ENCODE measurements at regions not wholly inside any gene's neighbourhood (a gene's known extent, or its start where the extent isn't known, plus 50 kb on each side); places are given as distances from the start of the nearest gene placed in this dataset.

DNA sequence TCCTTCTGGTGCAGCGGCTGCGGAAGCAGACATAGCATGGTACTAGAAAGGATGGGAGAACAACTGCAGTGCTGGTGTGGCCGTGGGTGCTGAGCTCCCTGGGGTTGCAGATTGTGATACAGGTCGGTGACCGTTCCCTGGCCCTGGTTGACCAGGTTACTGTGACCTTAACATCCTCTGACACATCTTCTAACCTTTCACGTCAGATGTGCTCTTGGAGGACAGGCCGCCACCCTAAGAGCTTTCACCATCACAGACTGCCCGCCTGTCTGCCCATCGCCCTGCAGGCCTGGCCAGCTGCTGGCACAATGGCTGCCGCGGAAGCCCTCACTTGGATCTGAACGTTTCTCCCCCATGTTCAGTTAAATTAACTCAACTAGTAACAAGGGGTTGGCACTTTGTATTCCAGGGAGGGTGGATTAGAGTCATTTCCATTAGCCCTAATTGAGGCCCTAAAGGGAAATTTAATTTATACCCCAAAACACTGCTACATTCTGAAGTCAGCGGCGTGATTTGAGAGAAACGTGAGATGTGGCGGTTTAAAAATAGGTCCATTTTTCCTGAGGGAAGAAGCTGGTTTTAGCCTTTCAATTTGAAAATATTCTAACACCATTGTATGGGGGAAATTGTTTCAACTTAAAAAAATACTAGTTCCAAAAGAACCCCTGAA is 443.9 kb upstream of the CDH4 start:
- H3K4me1 ChIP-seq (ENCODE audit: control insufficient read depth, insufficient read depth, low read length), result no peaks in the 10 kb centered on the region
- H3K9me3 ChIP-seq (ENCODE audit: control insufficient read depth, insufficient read depth, low read depth, low read length), result no peaks in the 10 kb centered on the region
- H3K27ac ChIP-seq (ENCODE audit: extremely low read depth, low read depth, low read length), result no peak overlapping the region
- TF ChIP-seq, protein P1, sequence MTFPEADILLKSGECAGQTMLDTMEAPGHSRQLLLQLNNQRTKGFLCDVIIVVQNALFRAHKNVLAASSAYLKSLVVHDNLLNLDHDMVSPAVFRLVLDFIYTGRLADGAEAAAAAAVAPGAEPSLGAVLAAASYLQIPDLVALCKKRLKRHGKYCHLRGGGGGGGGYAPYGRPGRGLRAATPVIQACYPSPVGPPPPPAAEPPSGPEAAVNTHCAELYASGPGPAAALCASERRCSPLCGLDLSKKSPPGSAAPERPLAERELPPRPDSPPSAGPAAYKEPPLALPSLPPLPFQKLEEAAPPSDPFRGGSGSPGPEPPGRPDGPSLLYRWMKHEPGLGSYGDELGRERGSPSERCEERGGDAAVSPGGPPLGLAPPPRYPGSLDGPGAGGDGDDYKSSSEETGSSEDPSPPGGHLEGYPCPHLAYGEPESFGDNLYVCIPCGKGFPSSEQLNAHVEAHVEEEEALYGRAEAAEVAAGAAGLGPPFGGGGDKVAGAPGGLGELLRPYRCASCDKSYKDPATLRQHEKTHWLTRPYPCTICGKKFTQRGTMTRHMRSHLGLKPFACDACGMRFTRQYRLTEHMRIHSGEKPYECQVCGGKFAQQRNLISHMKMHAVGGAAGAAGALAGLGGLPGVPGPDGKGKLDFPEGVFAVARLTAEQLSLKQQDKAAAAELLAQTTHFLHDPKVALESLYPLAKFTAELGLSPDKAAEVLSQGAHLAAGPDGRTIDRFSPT (tag by site-specific recombination; IDR thresholded peaks at IDR 0.05), result no peak
- TF ChIP-seq ZBTB7A (tag by site-specific recombination; IDR thresholded peaks at IDR 0.05; ENCODE audit: low read depth), result no peak
- no peak for TF ChIP-seq ZNF830 (tag by site-specific recombination; IDR thresholded peaks at IDR 0.05; ENCODE audit: low read depth)
- no peak for TF ChIP-seq GFI1B (tag by site-specific recombination; IDR thresholded peaks at IDR 0.05)
- no peak for TF ChIP-seq PRDM1 (tag by site-specific recombination; IDR thresholded peaks at IDR 0.05)
- no peak for TF ChIP-seq GLI2 (tag by site-specific recombination; IDR thresholded peaks at IDR 0.05; ENCODE audit: borderline replicate concordance, low read depth)
- TF ChIP-seq ZNF354C (tag by site-specific recombination; IDR thresholded peaks at IDR 0.05; ENCODE audit: borderline replicate concordance, low read depth), result no peak
- TF ChIP-seq, protein P2, sequence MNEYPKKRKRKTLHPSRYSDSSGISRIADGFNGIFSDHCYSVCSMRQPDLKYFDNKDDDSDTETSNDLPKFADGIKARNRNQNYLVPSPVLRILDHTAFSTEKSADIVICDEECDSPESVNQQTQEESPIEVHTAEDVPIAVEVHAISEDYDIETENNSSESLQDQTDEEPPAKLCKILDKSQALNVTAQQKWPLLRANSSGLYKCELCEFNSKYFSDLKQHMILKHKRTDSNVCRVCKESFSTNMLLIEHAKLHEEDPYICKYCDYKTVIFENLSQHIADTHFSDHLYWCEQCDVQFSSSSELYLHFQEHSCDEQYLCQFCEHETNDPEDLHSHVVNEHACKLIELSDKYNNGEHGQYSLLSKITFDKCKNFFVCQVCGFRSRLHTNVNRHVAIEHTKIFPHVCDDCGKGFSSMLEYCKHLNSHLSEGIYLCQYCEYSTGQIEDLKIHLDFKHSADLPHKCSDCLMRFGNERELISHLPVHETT (tag by site-specific recombination; IDR thresholded peaks at IDR 0.05), result no peak
- TF ChIP-seq, protein P3, sequence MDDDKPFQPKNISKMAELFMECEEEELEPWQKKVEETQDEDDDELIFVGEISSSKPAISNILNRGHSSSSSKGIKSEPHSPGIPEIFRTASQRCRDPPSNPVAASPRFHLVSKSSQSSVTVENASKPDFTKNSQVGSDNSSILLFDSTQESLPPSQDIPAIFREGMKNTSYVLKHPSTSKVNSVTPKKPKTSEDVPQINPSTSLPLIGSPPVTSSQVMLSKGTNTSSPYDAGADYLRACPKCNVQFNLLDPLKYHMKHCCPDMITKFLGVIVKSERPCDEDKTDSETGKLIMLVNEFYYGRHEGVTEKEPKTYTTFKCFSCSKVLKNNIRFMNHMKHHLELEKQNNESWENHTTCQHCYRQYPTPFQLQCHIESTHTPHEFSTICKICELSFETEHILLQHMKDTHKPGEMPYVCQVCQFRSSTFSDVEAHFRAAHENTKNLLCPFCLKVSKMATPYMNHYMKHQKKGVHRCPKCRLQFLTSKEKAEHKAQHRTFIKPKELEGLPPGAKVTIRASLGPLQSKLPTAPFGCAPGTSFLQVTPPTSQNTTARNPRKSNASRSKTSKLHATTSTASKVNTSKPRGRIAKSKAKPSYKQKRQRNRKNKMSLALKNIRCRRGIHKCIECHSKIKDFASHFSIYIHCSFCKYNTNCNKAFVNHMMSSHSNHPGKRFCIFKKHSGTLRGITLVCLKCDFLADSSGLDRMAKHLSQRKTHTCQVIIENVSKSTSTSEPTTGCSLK (tag by site-specific recombination; IDR thresholded peaks at IDR 0.05), result no peak
- TF ChIP-seq GLIS1 (tag by site-specific recombination; IDR thresholded peaks at IDR 0.05), result no peak
- no peak for TF ChIP-seq GLIS2 (tag by site-specific recombination; IDR thresholded peaks at IDR 0.05)
- no peak for TF ChIP-seq ZNF664 (tag by site-specific recombination; IDR thresholded peaks at IDR 0.05)
- ChIA-PET CTCF (no interaction called here), POLR2A (no interaction called here)
- no peak overlapping the region for H3K4me3 ChIP-seq (ENCODE audit: low read depth, low read length)
- no peaks in the 10 kb centered on the region for H3K36me3 ChIP-seq (ENCODE audit: control insufficient read depth in 2 of 2, insufficient read depth in 1 of 2, low read length in 2 of 2)

DNA sequence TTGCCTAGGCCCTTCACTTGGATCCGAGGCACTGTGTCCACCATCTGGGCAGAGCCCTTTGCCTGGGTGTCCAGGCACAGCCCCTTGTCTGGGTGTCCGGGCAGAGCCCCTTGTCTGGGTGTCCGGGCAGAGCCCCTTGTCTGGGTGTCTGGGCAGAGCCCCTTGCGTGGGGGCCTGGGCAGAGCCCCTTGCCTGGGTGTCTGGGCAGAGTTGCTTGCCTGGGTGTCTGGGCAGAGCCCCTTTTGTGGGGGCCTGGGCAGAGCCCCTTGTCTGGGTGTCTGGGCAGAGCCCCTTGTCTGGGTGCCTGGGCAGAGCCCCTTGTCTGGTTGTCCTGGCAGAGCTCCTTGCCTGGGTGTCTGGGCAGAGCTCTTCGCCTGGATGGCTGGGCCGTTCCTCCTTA is 443.4 kb upstream of the CDH4 start:
- Histone ChIP-seq H3K36me3 (ENCODE audit: control insufficient read depth in 2 of 2, insufficient read depth in 1 of 2, low read length in 2 of 2) (no peaks in the 10 kb centered on the region), H3K4me3 (ENCODE audit: low read depth, low read length) (no peak overlapping the region), H3K4me1 (ENCODE audit: control insufficient read depth, insufficient read depth, low read length) (no peaks in the 10 kb centered on the region), H3K27ac (ENCODE audit: extremely low read depth, low read depth, low read length) (no peak overlapping the region), H3K9me3 (ENCODE audit: control insufficient read depth, insufficient read depth, low read depth, low read length) (no peaks in the 10 kb centered on the region)
- POLR2A ChIA-PET, result no interaction called here
- CTCF ChIA-PET, result no interaction called here
- no peak for TF ChIP-seq GLI2 (tag by site-specific recombination; IDR thresholded peaks at IDR 0.05; ENCODE audit: borderline replicate concordance, low read depth)
- no peak for TF ChIP-seq ZNF223 (tag by site-specific recombination; IDR thresholded peaks at IDR 0.05)

DNA sequence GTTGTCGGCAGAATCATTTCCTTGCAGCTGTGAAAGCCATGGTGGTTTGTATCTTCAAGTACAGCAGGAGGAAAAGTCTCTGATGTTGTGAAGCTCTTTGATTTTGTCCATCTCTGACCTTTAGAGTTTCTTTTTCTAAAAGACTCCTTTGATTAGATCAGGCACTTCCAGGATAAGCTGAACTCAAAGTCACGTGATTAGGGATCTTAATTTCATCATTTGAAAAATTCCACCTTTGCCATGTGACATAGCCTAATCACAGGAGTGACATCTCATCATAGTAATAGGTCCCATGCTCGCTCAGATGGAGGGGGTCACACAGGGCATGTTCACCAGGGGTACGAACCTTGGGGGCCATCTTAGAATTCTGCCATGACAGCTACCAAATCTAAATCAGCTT is 441.5 kb upstream of the CDH4 start:
- ChIA-PET CTCF (no interaction called here), POLR2A (no interaction called here)
- H3K36me3 ChIP-seq (ENCODE audit: control insufficient read depth in 2 of 2, insufficient read depth in 1 of 2, low read length in 2 of 2), result no peaks in the 10 kb centered on the region
- no peak overlapping the region for H3K4me3 ChIP-seq (ENCODE audit: low read depth, low read length)
- no peaks in the 10 kb centered on the region for H3K4me1 ChIP-seq (ENCODE audit: control insufficient read depth, insufficient read depth, low read length)
- H3K9me3 ChIP-seq (ENCODE audit: control insufficient read depth, insufficient read depth, low read depth, low read length), result no peaks in the 10 kb centered on the region
- no peak overlapping the region for H3K27ac ChIP-seq (ENCODE audit: extremely low read depth, low read depth, low read length)
- TF ChIP-seq ZNF292 (tag by site-specific recombination; IDR thresholded peaks at IDR 0.05; ENCODE audit: borderline replicate concordance, low read depth), result no peak
- TF ChIP-seq ZBTB20 (tag by site-specific recombination; IDR thresholded peaks at IDR 0.05), result no peak
- TF ChIP-seq, protein P4, sequence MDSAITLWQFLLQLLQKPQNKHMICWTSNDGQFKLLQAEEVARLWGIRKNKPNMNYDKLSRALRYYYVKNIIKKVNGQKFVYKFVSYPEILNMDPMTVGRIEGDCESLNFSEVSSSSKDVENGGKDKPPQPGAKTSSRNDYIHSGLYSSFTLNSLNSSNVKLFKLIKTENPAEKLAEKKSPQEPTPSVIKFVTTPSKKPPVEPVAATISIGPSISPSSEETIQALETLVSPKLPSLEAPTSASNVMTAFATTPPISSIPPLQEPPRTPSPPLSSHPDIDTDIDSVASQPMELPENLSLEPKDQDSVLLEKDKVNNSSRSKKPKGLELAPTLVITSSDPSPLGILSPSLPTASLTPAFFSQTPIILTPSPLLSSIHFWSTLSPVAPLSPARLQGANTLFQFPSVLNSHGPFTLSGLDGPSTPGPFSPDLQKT (IDR thresholded peaks at IDR 0.05; ENCODE audit: borderline replicate concordance, low read depth, low read length), result no peak
- no peak for TF ChIP-seq ZNF624 (tag by site-specific recombination; IDR thresholded peaks at IDR 0.05)
- no peak for TF ChIP-seq SCRT1 (tag by site-specific recombination; IDR thresholded peaks at IDR 0.05; ENCODE audit: borderline replicate concordance)
- TF ChIP-seq, protein P5, sequence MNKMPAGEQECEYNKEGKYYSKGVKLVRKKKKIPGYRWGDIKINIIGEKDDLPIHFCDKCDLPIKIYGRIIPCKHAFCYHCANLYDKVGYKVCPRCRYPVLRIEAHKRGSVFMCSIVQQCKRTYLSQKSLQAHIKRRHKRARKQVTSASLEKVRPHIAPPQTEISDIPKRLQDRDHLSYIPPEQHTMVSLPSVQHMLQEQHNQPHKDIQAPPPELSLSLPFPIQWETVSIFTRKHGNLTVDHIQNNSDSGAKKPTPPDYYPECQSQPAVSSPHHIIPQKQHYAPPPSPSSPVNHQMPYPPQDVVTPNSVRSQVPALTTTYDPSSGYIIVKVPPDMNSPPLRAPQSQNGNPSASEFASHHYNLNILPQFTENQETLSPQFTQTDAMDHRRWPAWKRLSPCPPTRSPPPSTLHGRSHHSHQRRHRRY (tag by site-specific recombination; IDR thresholded peaks at IDR 0.05), result no peak
- TF ChIP-seq ZBTB8A (tag by site-specific recombination; IDR thresholded peaks at IDR 0.05), result no peak
- TF ChIP-seq KLF16 (tag by site-specific recombination; IDR thresholded peaks at IDR 0.05), result no peak
- TF ChIP-seq GFI1B (tag by site-specific recombination; IDR thresholded peaks at IDR 0.05), result no peak
- no peak for TF ChIP-seq KLF10 (tag by site-specific recombination; IDR thresholded peaks at IDR 0.05)
- no peak for TF ChIP-seq ZNF426 (tag by site-specific recombination; IDR thresholded peaks at IDR 0.05)

Measured in HEK293 (cell line).